KMS-11 (cell line): ENCODE measurements at regions not wholly inside any gene's neighbourhood (a gene's known extent, or its start where the extent isn't known, plus 50 kb on each side); places are given as distances from the start of the nearest gene placed in this dataset.

Experiments
- H2AFZ ChIP-seq: fragments of 200-600 bp; sonication (generic); 2 replicates; pipeline ENCODE4 v1.6.1; 2016; ENCODE audit warnings: antibody characterized with exemption, mixed run types, low read depth
- H3K27ac ChIP-seq: fragments of 200-600 bp; sonication (generic); 2 replicates; pipeline ENCODE4 v1.6.1; 2016; ENCODE audit warnings: mild to moderate bottlenecking, mixed run types
- H3K27me3 ChIP-seq: fragments of 200-600 bp; sonication (generic); 2 replicates; pipeline ENCODE4 v1.6.1; 2017; ENCODE audit warnings: mild to moderate bottlenecking, low read depth, mixed run types, moderate library complexity; ENCODE audit not compliant: insufficient read depth
- H3K36me3 ChIP-seq: fragments of 200-600 bp; sonication (generic); 2 replicates; pipeline ENCODE4 v1.6.1; 2017; ENCODE audit warnings: mild to moderate bottlenecking, mixed run types; ENCODE audit not compliant: insufficient read depth
- H3K4me1 ChIP-seq: fragments of 200-600 bp; sonication (generic); 2 replicates; pipeline ENCODE4 v1.6.1; 2016; ENCODE audit warnings: mild to moderate bottlenecking, low read depth, mixed run types; ENCODE audit not compliant: poor library complexity, severe bottlenecking
- H3K4me2 ChIP-seq: fragments of 200-600 bp; sonication (generic); 2 replicates; pipeline ENCODE4 v1.7.0; 2016; ENCODE audit warnings: mild to moderate bottlenecking, mixed run types
- H3K4me3 ChIP-seq: fragments of 200-600 bp; sonication (generic); IDR thresholded peaks from 2 replicates; pipeline ENCODE4 v1.6.1; 2017; ENCODE audit warnings: low read depth, low read length, mixed read lengths; ENCODE audit not compliant: insufficient read depth
- H3K79me2 ChIP-seq: fragments of 200-600 bp; sonication (generic); 2 replicates; pipeline ENCODE4 v1.6.1; 2016; ENCODE audit warnings: low read depth, mixed run types; ENCODE audit not compliant: insufficient read depth
- H3K9ac ChIP-seq: fragments of 200-600 bp; sonication (generic); 2 replicates; pipeline ENCODE4 v1.6.1; 2016; ENCODE audit warnings: mild to moderate bottlenecking, mixed run types
- H4K20me1 ChIP-seq: fragments of 200-600 bp; sonication (generic); 2 replicates; pipeline ENCODE4 v1.6.1; 2016; ENCODE audit warnings: mild to moderate bottlenecking, mixed run types; ENCODE audit not compliant: insufficient read depth
- TF ChIP-seq, protein P1 (sequence below): fragments of 200-600 bp; sonication (generic); conservative IDR thresholded peaks from 2 replicates; pipeline ENCODE4 v1.6.1; 2017; ENCODE audit warnings: low read depth, mild to moderate bottlenecking, antibody characterized with exemption, low read length, moderate library complexity, mixed read lengths

GRCh38 chr14:99028041-99028440, 244.0 kb downstream of the BCL11B start:
- Histone ChIP-seq H3K27ac (no peak overlapping the region), H3K4me3 (no peak overlapping the region), H3K9ac (no peak overlapping the region), H3K4me2 (no peak overlapping the region), H3K27me3 (no peaks in the 10 kb centered on the region), H3K4me1 (no peaks in the 10 kb centered on the region), H3K79me2 (no peaks in the 10 kb centered on the region), H2AFZ (no peak overlapping the region), H4K20me1 (no peaks in the 10 kb centered on the region), H3K36me3 (no peaks in the 10 kb centered on the region)
- TF ChIP-seq, protein P1, sequence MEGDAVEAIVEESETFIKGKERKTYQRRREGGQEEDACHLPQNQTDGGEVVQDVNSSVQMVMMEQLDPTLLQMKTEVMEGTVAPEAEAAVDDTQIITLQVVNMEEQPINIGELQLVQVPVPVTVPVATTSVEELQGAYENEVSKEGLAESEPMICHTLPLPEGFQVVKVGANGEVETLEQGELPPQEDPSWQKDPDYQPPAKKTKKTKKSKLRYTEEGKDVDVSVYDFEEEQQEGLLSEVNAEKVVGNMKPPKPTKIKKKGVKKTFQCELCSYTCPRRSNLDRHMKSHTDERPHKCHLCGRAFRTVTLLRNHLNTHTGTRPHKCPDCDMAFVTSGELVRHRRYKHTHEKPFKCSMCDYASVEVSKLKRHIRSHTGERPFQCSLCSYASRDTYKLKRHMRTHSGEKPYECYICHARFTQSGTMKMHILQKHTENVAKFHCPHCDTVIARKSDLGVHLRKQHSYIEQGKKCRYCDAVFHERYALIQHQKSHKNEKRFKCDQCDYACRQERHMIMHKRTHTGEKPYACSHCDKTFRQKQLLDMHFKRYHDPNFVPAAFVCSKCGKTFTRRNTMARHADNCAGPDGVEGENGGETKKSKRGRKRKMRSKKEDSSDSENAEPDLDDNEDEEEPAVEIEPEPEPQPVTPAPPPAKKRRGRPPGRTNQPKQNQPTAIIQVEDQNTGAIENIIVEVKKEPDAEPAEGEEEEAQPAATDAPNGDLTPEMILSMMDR: no peak

- no peaks in the 10 kb centered on the region for H3K27me3 ChIP-seq
Observed at GRCh38 chr14:99028521-99028920, 243.5 kb downstream of the BCL11B start.

GRCh38 chr14:99029145-99029915, 242.7 kb downstream of the BCL11B start:
- TF ChIP-seq, protein P1: no peak
- Histone ChIP-seq H3K4me1 (no peaks in the 10 kb centered on the region), H3K79me2 (no peaks in the 10 kb centered on the region), H3K36me3 (no peaks in the 10 kb centered on the region), H4K20me1 (no peaks in the 10 kb centered on the region), H3K27me3 (no peaks in the 10 kb centered on the region), H3K27ac (no peak overlapping the region), H3K9ac (no peak overlapping the region), H3K4me3 (no peak overlapping the region), H2AFZ (no peak overlapping the region), H3K4me2 (no peak overlapping the region)

More at GRCh38 chr14:99028521-99028920, 243.5 kb downstream of the BCL11B start:
- TF ChIP-seq, protein P1: no peak
- H3K4me1 ChIP-seq: no peaks in the 10 kb centered on the region
- H3K4me2 ChIP-seq: no peak overlapping the region
- H3K9ac ChIP-seq: no peak overlapping the region
- H3K79me2 ChIP-seq: no peaks in the 10 kb centered on the region
- no peaks in the 10 kb centered on the region for H3K36me3 ChIP-seq
- H3K4me3 ChIP-seq: no peak overlapping the region
- H3K27ac ChIP-seq: no peak overlapping the region
- H2AFZ ChIP-seq: no peak overlapping the region
- no peaks in the 10 kb centered on the region for H4K20me1 ChIP-seq

DNA sequence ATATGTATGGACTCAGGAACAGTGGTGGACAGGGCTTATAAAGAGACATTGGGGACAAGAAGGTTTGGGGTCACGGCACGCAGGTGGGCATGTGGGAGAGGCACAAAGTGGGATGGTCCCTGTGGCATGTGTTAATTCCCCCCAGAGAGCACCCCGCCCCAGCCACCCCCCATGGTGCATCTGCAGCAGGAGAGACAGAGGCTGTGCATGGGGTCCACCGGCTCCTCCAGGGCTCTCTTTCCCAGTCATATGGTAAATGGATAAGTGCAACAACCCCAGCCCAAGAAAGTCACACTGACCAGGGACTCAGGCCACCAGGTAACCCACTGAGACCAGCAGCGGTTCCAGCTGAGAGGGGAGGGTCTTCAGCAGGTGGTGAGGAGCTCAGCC, 242.1 kb downstream of the BCL11B start:
- Histone ChIP-seq H3K4me2 (no peak overlapping the region), H3K27ac (no peak overlapping the region), H3K9ac (no peak overlapping the region), H3K27me3 (no peaks in the 10 kb centered on the region), H3K4me1 (no peaks in the 10 kb centered on the region), H4K20me1 (no peaks in the 10 kb centered on the region), H3K36me3 (no peaks in the 10 kb centered on the region), H3K4me3 (no peak overlapping the region), H3K79me2 (no peaks in the 10 kb centered on the region), H2AFZ (no peak overlapping the region)
- TF ChIP-seq, protein P1: no peak
